GM10248 (cell line): ENCODE measurements at regions not wholly inside any gene's neighbourhood (a gene's known extent, or its start where the extent isn't known, plus 50 kb on each side); places are given as distances from the start of the nearest gene placed in this dataset.

ENCODE experiments used
- CTCF ChIA-PET: fragments of 300-600 bp; sonication (Branson Sonifier 250); formaldehyde crosslinking; extraction: SDS; loops from one replicate; lab custom pipeline; 2021; ENCODE audit warnings: antibody characterized with exemption; lab: Yijun Ruan, JAX
- POLR2A ChIA-PET: fragments of 350-650 bp; sonication (Branson Sonifier 250); formaldehyde crosslinking; extraction: SDS; loops from one replicate; lab custom pipeline; 2020; ENCODE audit warnings: antibody characterized with exemption; lab: Yijun Ruan, JAX
- DNase-seq: peaks from one replicate; pipeline ENCODE4 v3.0.0; 2012; ENCODE audit errors: extremely low spot score
- TF ChIP-seq, protein P1 (sequence below): IDR thresholded peaks from 2 replicates; pipeline ENCODE4 v1.5.1; 2012; ENCODE audit warnings: mild to moderate bottlenecking, low read depth; ENCODE audit errors: extremely low read depth, missing control alignments, control extremely low read depth

GRCh38 chr2:228722311-228722710 is 540.8 kb upstream of the SPHKAP start:
- ChIA-PET POLR2A (no interaction called here), CTCF (no interaction called here)

GRCh38 chr2:228720895-228721294 is 539.4 kb upstream of the SPHKAP start:
- TF ChIP-seq, protein P1, sequence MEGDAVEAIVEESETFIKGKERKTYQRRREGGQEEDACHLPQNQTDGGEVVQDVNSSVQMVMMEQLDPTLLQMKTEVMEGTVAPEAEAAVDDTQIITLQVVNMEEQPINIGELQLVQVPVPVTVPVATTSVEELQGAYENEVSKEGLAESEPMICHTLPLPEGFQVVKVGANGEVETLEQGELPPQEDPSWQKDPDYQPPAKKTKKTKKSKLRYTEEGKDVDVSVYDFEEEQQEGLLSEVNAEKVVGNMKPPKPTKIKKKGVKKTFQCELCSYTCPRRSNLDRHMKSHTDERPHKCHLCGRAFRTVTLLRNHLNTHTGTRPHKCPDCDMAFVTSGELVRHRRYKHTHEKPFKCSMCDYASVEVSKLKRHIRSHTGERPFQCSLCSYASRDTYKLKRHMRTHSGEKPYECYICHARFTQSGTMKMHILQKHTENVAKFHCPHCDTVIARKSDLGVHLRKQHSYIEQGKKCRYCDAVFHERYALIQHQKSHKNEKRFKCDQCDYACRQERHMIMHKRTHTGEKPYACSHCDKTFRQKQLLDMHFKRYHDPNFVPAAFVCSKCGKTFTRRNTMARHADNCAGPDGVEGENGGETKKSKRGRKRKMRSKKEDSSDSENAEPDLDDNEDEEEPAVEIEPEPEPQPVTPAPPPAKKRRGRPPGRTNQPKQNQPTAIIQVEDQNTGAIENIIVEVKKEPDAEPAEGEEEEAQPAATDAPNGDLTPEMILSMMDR: no peak
- ChIA-PET POLR2A (no interaction called here), CTCF (no interaction called here)
- DNase-seq: no peak

More at GRCh38 chr2:228722311-228722710, 540.8 kb upstream of the SPHKAP start:
- TF ChIP-seq, protein P1: no peak
- no peak for DNase-seq

DNA sequence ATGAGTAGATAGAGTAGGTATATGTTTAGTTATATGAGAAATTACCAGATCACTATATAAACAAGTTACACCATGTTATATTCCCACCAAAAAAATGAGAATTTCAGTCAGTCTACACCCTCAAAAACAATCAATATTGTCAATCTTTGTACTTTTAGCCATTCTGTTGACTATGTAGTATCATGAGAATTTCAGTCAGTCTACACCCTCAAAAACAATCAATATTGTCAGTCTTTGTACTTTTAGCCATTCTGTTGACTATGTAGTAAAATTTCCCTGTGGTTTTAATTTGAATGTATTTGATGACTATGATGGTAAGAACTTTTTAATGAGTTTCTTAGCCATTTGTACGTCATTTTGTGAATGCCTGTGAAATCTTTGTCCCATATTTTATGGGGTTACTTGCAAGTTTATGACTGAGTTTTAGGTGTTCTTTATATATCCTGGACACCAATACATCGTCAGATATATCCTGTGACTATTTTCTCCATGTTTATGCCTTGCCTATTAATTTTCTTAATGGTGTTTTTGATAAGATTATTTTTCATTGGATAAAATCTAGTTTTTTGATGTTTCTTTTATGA is 528.4 kb upstream of the SPHKAP start:
- ChIA-PET POLR2A (no interaction called here), CTCF (no interaction called here)
- TF ChIP-seq, protein P1: no peak
- DNase-seq: no peak

DNA sequence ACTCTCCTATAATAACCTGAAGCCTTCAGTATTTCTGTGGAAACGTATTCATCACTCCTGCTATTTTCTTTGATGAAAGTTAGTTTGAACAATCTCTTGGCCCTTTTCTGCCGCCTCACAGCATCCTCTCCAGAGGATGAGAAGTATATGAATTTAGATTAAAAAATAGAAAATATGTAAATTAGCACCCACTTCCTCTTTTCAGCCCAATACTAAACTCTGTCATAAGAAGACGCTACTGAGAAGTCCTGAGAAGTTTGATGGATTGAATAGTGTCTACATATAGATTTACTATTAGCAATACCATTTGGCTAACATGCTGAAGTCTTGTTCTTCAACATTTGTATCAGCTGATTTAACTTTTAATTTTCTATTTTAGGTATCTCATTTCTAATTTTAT is 526.4 kb upstream of the SPHKAP start:
- TF ChIP-seq, protein P1: no peak
- no peak for DNase-seq
- POLR2A ChIA-PET: no interaction called here
- CTCF ChIA-PET: no interaction called here

- ChIA-PET POLR2A (no interaction called here), CTCF (no interaction called here)
- no peak for DNase-seq
- TF ChIP-seq, protein P1: no peak
Observed at GRCh38 chr2:228705318-228705717, 523.8 kb upstream of the SPHKAP start.

GRCh38 chr2:228703152-228703551 is 521.7 kb upstream of the SPHKAP start:
- POLR2A ChIA-PET: no interaction called here
- CTCF ChIA-PET: no interaction called here

More at GRCh38 chr2:228703152-228703551, 521.7 kb upstream of the SPHKAP start:
- TF ChIP-seq, protein P1: no peak
- DNase-seq: no peak
